Liver (tissue), 7 donors: ENCODE measurements at regions not wholly inside any gene's neighbourhood (a gene's known extent, or its start where the extent isn't known, plus 50 kb on each side); places are given as distances from the start of the nearest gene placed in this dataset.
"Not testable (repeated sequence)": the region's sequence is repeated elsewhere in the genome, so short reads cannot be mapped to it uniquely, and the experiment has no call there.

Source experiments
- DNase-seq: peaks from one replicate; pipeline ENCODE4 v3.0.0-alpha.2; 2017; ENCODE audit warnings: low spot score
- H3K27ac ChIP-seq, 2 donors: one replicate each; pipeline ENCODE4 v1.7.0; 2013; ENCODE audit warnings: inconsistent platforms in 2 of 2, low read length in 2 of 2, control low read depth in 1 of 2, low read depth in 1 of 2, mild to moderate bottlenecking in 1 of 2
- H3K27me3 ChIP-seq, 4 donors: one replicate each; pipeline versions ENCODE4 v1.6.1 to v1.7.0; 2013; ENCODE audit warnings: low read length in 3 of 4, inconsistent platforms in 1 of 4, mild to moderate bottlenecking in 1 of 4, moderate library complexity in 1 of 4; ENCODE audit not compliant: control insufficient read depth in 4 of 4, insufficient read depth in 4 of 4
- H3K36me3 ChIP-seq, 4 donors: one replicate each; pipeline versions ENCODE4 v1.6.1 to v1.7.0; 2013; ENCODE audit warnings: low read length in 3 of 4, mild to moderate bottlenecking in 3 of 4, low read depth in 1 of 4, moderate library complexity in 1 of 4; ENCODE audit not compliant: control insufficient read depth in 4 of 4, insufficient read depth in 3 of 4
- H3K4me1 ChIP-seq, 4 donors: one replicate each; pipeline versions ENCODE4 v1.6.1 to v1.7.0; 2013; ENCODE audit warnings: low read length in 3 of 4, mild to moderate bottlenecking in 3 of 4, moderate library complexity in 1 of 4; ENCODE audit not compliant: control insufficient read depth in 4 of 4, insufficient read depth in 4 of 4
- H3K4me3 ChIP-seq, 3 donors: one replicate each; pipeline versions ENCODE4 v1.6.1 to v1.7.0; 2013; ENCODE audit warnings: low read length in 3 of 3, control low read depth in 1 of 3, low read depth in 1 of 3, mild to moderate bottlenecking in 1 of 3
- H3K9ac ChIP-seq, 2 donors: one replicate each; pipeline ENCODE4 v1.7.0; 2013; ENCODE audit warnings: low read length in 2 of 2, mild to moderate bottlenecking in 2 of 2, moderate library complexity in 2 of 2, control low read depth in 1 of 2, low read depth in 1 of 2
- H3K9me3 ChIP-seq, 4 donors: one replicate each; pipeline versions ENCODE4 v1.6.1 to v1.7.0; 2013; ENCODE audit warnings: low read length in 3 of 4; ENCODE audit not compliant: control insufficient read depth in 4 of 4
- EGR1 ChIP-seq, 2 donors: IDR thresholded peaks; 2 replicates each; pipeline ENCODE4 v1.6.1; 2016 to 2018; ENCODE audit warnings: antibody characterized with exemption in 2 of 2, low read depth in 2 of 2
- FOXA1 ChIP-seq: IDR thresholded peaks from 2 replicates; pipeline ENCODE4 v1.6.1; 2016; ENCODE audit warnings: antibody characterized with exemption
- FOXA2 ChIP-seq: IDR thresholded peaks from 2 replicates; pipeline ENCODE4 v1.6.1; 2016; ENCODE audit warnings: antibody characterized with exemption
- GABPA ChIP-seq, 2 donors: IDR thresholded peaks in 1 of 2; conservative IDR thresholded peaks in 1 of 2; 2 replicates each; pipeline ENCODE4 v1.6.1; 2016; ENCODE audit warnings: antibody characterized with exemption in 2 of 2, mild to moderate bottlenecking in 1 of 2, moderate library complexity in 1 of 2
- HNF4G ChIP-seq: IDR thresholded peaks from 2 replicates; pipeline ENCODE4 v1.6.1; 2016; ENCODE audit warnings: antibody characterized with exemption
- MAX ChIP-seq: IDR thresholded peaks from 2 replicates; pipeline ENCODE4 v1.6.1; 2016; ENCODE audit warnings: antibody characterized with exemption
- NR2F2 ChIP-seq: IDR thresholded peaks from 2 replicates; pipeline ENCODE4 v1.6.1; 2016; ENCODE audit warnings: antibody characterized with exemption
- RXRA ChIP-seq, 2 donors: IDR thresholded peaks; 2 replicates each; pipeline ENCODE4 v1.6.1; 2017 to 2018; ENCODE audit warnings: antibody characterized with exemption in 2 of 2, mild to moderate bottlenecking in 1 of 2
- SP1 ChIP-seq: IDR thresholded peaks from 2 replicates; pipeline ENCODE4 v1.6.1; 2018; ENCODE audit warnings: antibody characterized with exemption, mild to moderate bottlenecking
- TAF1 ChIP-seq: conservative IDR thresholded peaks from 2 replicates; pipeline ENCODE4 v1.6.1; 2016; ENCODE audit warnings: antibody characterized with exemption, mild to moderate bottlenecking
- YY1 ChIP-seq: IDR thresholded peaks from 2 replicates; pipeline ENCODE4 v1.6.1; 2016; ENCODE audit warnings: antibody characterized with exemption, mild to moderate bottlenecking
- WGBS: extraction: QIAGEN DNeasy Blood & Tissue Kit; methylation state at CpG from one replicate; pipeline ENCODE4 v1.1.7; 2013; 5-methylcytosine and 5-hydroxymethylcytosine counted together
- donor health status: healthy.
- donor health status: healthy.
- donor health status: healthy.
- donor health status: healthy.

DNA sequence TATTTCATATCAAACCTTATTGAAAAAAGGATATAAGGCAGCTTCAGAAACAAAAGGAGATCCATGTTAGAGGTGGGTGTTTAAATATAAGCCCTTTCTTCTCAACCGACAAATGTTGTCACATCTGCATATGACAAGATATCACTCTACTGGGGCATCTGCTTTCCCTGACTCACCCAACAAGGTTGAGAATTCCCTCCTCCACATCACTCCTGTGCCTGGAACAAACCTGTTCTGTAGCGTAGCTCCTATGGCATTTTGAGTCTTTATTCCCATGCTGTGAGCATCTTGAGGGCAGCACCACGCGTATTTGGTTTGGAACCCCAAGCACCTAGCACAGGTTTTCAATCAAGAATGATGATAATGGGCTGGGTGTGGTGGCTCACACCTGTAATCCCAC, 59.4 kb upstream of the ZFHX3 start:
- Histone ChIP-seq H3K4me3 (no peak overlapping the region), H3K9me3 (no peaks in the 10 kb centered on the region), H3K36me3 (no peaks in the 10 kb centered on the region), H3K4me1 (no peaks in the 10 kb centered on the region), H3K27ac (no peak overlapping the region), H3K9ac (no peak overlapping the region), H3K27me3 (no peaks in the 10 kb centered on the region)
- TF ChIP-seq HNF4G (no peak), GABPA (IDR thresholded peaks at IDR 0.05 in 1 of 2, conservative IDR thresholded peaks at IDR 0.05 in 1 of 2) (no peak), RXRA (IDR thresholded peaks at IDR 0.05) (no peak), MAX (no peak), YY1 (no peak), FOXA1 (no peak), NR2F2 (no peak), FOXA2 (no peak), TAF1 (no peak)
- DNase-seq, result no peak
- 99% methylated on average over 4 of the region's 4 CpGs for WGBS

GRCh38 chr16:73106329-73107034, 58.6 kb upstream of the ZFHX3 start:
- no peak overlapping the region for H3K9ac ChIP-seq
- WGBS, result 77% methylated on average over 6 of the region's 6 CpGs
- H3K4me1 ChIP-seq, result no peaks in the 10 kb centered on the region
- no peaks in the 10 kb centered on the region for H3K9me3 ChIP-seq
- no peak overlapping the region for H3K27ac ChIP-seq
- H3K4me3 ChIP-seq, result no peak overlapping the region
- DNase-seq, result no peak
- H3K27me3 ChIP-seq, result no peaks in the 10 kb centered on the region
- H3K36me3 ChIP-seq, result no peaks in the 10 kb centered on the region
- no peak for TF ChIP-seq TAF1
- no peak for TF ChIP-seq HNF4G

DNA sequence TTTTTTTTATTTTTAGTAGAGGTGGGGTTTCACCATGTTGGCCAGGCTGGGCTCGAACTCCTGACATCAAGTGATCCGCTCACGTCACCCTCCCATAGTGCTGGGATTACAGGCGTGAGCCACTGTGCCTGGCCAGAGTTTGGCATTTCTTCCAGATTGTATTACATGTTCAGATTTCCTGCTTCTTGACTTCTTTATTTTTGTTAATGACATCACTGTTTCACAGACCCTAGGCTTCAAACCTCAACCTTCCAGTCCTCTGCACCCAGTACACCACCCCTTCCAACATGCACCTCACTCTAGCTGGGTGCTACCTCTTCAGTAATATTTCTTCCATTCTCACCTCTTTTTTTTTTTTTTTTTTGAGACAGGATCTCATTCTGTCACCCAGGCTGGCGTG, 53.6 kb upstream of the ZFHX3 start:
- TF ChIP-seq NR2F2, result no peak
- no peak for TF ChIP-seq SP1
- no peak for TF ChIP-seq EGR1 (IDR thresholded peaks at IDR 0.05; ENCODE audit: low read depth in 2 of 2)
- TF ChIP-seq TAF1, result no peak
- H3K4me1 ChIP-seq, result no peaks in the 10 kb centered on the region
- H3K9me3 ChIP-seq, result no peaks in the 10 kb centered on the region
- H3K27me3 ChIP-seq, result no peaks in the 10 kb centered on the region
- no peak overlapping the region for H3K9ac ChIP-seq
- no peak for DNase-seq
- no peak overlapping the region for H3K27ac ChIP-seq
- H3K4me3 ChIP-seq, result no peak overlapping the region
- 91% methylated on average over 5 of the region's 5 CpGs for WGBS
- no peaks in the 10 kb centered on the region for H3K36me3 ChIP-seq

DNA sequence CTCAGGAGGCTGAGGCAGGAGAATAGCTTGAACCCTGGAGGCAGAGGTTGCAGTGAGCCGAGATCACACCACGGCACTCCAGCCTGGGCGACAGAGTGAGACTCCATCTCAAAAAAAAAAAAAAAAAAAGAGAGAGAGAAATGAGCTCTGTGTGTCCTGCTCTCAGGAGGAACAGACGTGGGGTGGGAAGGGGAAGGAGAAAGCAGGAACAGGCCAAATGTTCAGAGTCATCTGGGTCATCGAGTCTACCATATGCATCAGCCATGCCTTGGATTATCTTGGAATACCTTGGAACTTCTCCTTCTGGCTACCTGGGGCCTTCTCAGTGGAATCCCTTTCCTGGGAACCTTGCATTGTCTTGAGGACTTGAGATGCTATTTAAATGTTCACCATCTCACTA, 51.7 kb upstream of the ZFHX3 start:
- H3K4me3 ChIP-seq, H3K27me3 ChIP-seq, H3K36me3 ChIP-seq, H3K9ac ChIP-seq, DNase-seq, H3K4me1 ChIP-seq, H3K9me3 ChIP-seq, H3K27ac ChIP-seq: not testable (repeated sequence)
- 77% methylated on average over 5 of the region's 5 CpGs for WGBS
